ENCODE measurements at regions not wholly inside any gene's neighbourhood (a gene's known extent, or its start where the extent isn't known, plus 50 kb on each side); places are given as distances from the start of the nearest gene placed in this dataset.

DNA sequence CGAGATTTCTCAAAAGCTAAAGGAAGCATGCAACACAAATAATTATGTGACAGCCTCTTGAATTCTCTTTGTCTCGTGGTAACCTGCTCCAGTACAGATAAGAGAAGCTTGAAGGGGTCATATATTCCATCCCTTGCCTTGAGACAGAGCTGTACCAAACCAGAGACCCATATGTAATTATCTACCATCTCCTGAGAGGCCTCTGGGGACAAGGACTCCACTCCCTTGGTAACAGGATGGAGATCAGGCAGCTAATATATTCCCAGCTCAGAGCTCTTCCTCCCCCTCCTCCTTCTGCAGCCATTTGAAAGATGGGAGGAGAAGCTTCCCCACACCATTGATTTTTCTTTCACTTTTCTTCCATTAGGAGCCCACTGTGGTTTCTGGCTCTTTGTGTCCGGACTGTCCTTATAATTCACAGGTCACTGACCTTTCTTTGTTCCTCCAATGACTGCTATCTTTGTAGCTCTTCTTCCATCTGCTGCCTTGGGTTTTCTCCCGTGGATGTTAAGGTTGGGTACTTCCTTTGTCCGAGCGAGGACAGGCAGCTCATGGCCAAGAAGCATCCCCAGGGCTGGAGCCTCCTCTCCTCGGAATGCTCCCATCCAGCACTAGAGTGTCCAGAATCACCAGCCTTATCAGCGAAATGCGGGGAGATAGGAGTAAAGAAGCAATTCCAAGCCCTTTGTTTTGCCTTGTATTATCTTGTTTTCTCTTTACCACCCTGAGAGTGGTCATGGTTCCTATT lies 51.4 kb upstream of the CALM2 start:
- Histone ChIP-seq H3K27me3 (replicated peaks) (no peaks in the 10 kb centered on the region), H3K36me3 (replicated peaks) (no peaks in the 10 kb centered on the region), H3K27ac (no peak overlapping the region), H3K4me3 (ENCODE audit: low read depth, low read length) (no peak overlapping the region)
- in situ Hi-C loops (cut with HindIII; ENCODE audit: low pct_ligation_motif_present, low sequenced_read_pairs): no loop called here
- DNase-seq: no peak
- no peak for TF ChIP-seq CTCF (IDR thresholded peaks at IDR 0.05; ENCODE audit: low read depth, low read length, missing control alignments)

- in situ Hi-C loops (cut with HindIII; ENCODE audit: low pct_ligation_motif_present, low sequenced_read_pairs): no loop called here
- no peak for TF ChIP-seq CTCF (IDR thresholded peaks at IDR 0.05; ENCODE audit: low read depth, low read length, missing control alignments)
- Histone ChIP-seq H3K27me3 (replicated peaks) (no peaks in the 10 kb centered on the region), H3K4me3 (ENCODE audit: low read depth, low read length) (no peak overlapping the region), H3K27ac (no peak overlapping the region), H3K36me3 (replicated peaks) (no peaks in the 10 kb centered on the region)
- DNase-seq: no peak
Measured at GRCh38 chr2:47226923-47227220, 50.6 kb upstream of the CALM2 start.

- no peak for TF ChIP-seq CTCF (IDR thresholded peaks at IDR 0.05; ENCODE audit: low read depth, low read length, missing control alignments)
- Histone ChIP-seq H3K36me3 (replicated peaks) (no peaks in the 10 kb centered on the region), H3K4me3 (ENCODE audit: low read depth, low read length) (no peak overlapping the region), H3K27ac (no peak overlapping the region), H3K27me3 (replicated peaks) (no peaks in the 10 kb centered on the region)
- in situ Hi-C loops (cut with HindIII; ENCODE audit: low pct_ligation_motif_present, low sequenced_read_pairs): no loop called here
- DNase-seq: no peak
Measured at GRCh38 chr2:47226132-47226922, 50.0 kb upstream of the CALM2 start.
